ENCODE measurements at regions not wholly inside any gene's neighbourhood (a gene's known extent, or its start where the extent isn't known, plus 50 kb on each side); places are given as distances from the start of the nearest gene placed in this dataset.

- no peak for DNase-seq (ENCODE audit: low read depth in 2 of 3, low spot score in 2 of 3)
Measured at GRCh38 chr6:25010902-25011625, 75.3 kb upstream of the RIPOR2 start.

DNA sequence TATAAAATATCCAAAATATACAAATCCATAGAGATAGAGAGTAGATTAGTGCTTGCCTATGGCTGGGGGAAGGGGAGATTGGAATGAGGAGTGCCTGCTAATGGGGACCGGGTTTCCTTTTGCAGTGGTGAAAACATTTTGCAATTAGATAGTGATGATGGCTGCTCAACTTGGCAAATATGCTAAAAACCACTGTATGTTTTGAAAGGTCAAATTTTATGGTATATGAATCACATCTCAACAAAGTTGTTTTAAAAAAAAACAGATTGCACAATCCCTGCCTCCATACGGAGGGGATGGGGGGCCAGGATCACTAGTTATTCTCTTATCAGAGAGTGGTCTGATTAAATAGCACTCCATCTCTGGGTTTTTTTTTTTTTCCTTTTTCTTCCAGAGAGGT is 76.9 kb upstream of the RIPOR2 start:
- no peak for DNase-seq (ENCODE audit: low read depth in 2 of 3, low spot score in 2 of 3)

- DNase-seq (ENCODE audit: low read depth in 2 of 3, low spot score in 2 of 3): no peak
Measured at GRCh38 chr6:25013246-25013645, 77.5 kb upstream of the RIPOR2 start.

DNA sequence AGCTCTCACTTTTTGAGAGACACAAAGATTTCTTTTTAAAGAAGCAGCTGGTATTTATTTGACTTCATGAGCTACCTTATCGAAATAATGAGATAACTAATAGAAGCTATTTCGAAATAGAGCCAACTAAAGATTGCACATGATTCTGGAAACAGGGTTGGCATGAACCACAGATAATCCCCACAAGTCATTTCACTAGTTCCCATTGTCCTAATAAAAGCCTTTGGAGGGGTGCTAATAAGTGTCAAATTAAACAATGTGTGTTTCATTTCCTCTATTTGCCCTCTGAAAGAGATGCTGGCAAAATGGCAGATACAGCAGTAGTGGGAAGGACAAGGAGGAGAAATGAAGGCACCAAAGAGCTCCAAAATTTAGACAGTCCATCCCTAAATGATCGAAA is 78.6 kb upstream of the RIPOR2 start:
- DNase-seq (ENCODE audit: low read depth in 2 of 3, low spot score in 2 of 3): no peak

- peak; percentile 51 to 82 (median 58) for DNase-seq (ENCODE audit: low read depth in 2 of 3, low spot score in 2 of 3)
Measured at GRCh38 chr6:25014791-25015560, 79.2 kb upstream of the RIPOR2 start.

GRCh38 chr6:25016014-25016720 is 80.4 kb upstream of the RIPOR2 start:
- DNase-seq (ENCODE audit: low read depth in 2 of 3, low spot score in 2 of 3): peak in 1 of 3 donors; percentile 44

DNA sequence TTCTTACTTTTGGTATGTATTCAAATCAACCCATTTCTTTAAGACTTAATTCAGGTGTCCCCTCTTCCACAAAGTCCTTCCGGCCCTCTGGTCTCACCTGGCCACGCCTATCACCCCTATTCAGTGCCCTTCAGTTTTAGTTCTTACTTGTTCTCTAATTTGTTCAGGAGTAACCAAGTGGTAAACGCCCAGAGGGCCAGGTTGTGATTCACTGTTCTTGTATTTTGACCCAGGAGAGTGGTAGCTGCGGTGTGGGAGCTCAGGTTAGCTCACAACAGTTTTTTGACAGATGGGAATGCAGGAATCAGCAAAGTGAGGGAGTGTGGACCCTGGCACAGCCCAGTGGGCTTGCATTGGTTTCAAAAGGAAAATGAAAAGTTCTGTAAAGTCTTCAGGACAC is 81.7 kb upstream of the RIPOR2 start:
- no peak for DNase-seq (ENCODE audit: low read depth in 2 of 3, low spot score in 2 of 3)

DNA sequence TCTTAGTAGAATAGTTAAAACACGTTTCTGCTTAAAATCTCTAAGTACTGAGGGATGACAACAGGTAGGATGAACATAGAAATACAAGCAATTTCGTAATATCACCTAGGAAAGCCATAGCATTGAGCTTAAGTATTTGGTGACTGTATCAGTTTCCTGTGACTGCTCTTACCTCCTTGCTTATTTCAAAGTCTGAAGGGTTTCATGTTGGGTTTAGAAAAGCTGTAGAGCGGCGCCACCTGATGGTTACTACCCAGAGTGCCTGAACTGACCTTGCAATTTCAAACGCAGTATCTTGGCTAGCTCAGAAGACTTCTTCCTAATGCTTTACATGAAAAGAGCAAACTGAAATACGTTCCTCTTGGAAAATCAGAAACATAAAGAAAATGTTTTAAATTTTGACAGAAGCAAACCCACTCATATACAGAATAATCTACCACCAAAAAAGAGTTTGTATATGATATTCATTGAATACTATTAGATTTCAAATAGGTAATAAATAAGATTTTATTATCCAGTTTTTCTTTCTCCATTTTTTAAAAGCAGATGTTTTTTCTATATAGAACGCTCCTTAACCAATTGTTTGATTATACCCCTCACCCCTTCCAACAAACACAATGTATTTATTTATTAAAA is 82.3 kb upstream of the RIPOR2 start:
- DNase-seq (ENCODE audit: low read depth in 2 of 3, low spot score in 2 of 3): peak; percentile 67 to 82 (median 75)

GRCh38 chr6:25018568-25018954 is 82.8 kb upstream of the RIPOR2 start:
- no peak for DNase-seq (ENCODE audit: low read depth in 2 of 3, low spot score in 2 of 3)

- no peak for DNase-seq (ENCODE audit: low read depth in 2 of 3, low spot score in 2 of 3)
Measured at GRCh38 chr6:25022140-25022553, 86.4 kb upstream of the RIPOR2 start.

DNA sequence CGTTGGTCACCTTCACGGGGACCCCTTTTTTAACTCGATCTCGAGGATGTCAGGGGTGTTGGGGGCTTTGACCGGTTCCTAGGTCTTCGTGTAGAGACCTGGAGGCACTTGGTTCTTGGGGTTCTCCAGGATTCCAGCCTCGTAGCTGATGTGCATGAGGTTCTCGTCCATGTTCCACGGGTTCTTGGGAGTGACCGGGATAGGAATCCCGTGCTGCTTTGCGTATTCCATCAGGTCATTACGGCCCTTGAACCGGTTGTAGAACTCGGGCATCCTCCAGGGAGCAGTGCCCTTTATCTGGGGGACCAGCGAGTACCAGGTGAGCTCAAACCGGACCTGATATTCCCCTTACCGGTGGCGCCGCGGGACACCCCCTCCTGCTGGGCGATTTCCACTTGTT is 88.0 kb upstream of the RIPOR2 start:
- DNase-seq (ENCODE audit: low read depth in 2 of 3, low spot score in 2 of 3): no peak

DNA sequence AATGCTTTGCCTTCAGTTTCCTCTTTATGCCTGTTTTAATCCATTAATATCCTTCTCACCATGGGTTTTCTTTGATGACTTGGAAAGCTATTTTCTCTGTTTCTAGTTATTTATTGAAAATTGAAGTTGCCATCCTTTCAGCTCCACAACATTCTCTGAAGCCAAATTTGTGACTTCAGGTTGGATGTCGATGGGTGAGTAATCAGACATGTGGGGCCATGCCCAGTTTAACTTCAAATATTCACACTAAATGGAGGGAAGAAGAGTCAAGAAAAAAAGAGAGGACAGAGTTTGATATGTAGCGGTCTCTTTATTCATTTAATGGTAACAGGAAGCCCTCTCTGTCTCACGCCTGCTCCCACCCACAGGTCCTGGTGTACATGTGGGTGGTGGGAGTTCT is 89.1 kb upstream of the RIPOR2 start:
- DNase-seq (ENCODE audit: low read depth in 2 of 3, low spot score in 2 of 3): no peak

- no peak for DNase-seq (ENCODE audit: low read depth in 2 of 3, low spot score in 2 of 3)
Measured at GRCh38 chr6:25025248-25025918, 89.6 kb upstream of the RIPOR2 start.

GRCh38 chr6:25025919-25026301 is 90.2 kb upstream of the RIPOR2 start:
- DNase-seq (ENCODE audit: low read depth in 2 of 3, low spot score in 2 of 3): no peak

- DNase-seq (ENCODE audit: low read depth in 2 of 3, low spot score in 2 of 3): no peak
Measured at GRCh38 chr6:25026723-25027122, 91.0 kb upstream of the RIPOR2 start.

- DNase-seq (ENCODE audit: low read depth in 2 of 3, low spot score in 2 of 3): peak in 2 of 3 donors; percentile 49 to 61
Measured at GRCh38 chr6:25027221-25027916, 91.6 kb upstream of the RIPOR2 start.

DNA sequence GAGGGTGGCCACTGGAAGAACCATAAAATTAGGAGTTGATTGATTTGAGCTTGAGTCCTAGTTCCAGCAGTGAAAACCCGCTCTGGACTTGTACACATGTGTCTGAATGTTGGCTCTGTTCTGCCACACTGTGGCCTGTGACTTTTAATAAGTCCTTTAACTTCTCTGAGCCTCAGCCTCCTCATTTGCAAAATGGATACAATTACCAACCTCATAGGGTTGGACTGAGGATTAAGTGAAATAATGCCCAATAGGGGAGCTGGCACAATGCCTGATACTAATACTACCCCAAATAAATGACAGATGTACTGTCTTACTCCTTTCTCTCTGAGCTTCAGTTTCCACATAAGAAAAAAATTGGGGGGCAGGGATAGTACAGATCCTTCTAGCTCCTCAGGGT is 92.6 kb upstream of the RIPOR2 start:
- DNase-seq (ENCODE audit: low read depth in 2 of 3, low spot score in 2 of 3): no peak

GRCh38 chr6:25032934-25033333 is 97.2 kb upstream of the RIPOR2 start:
- DNase-seq (ENCODE audit: low read depth in 2 of 3, low spot score in 2 of 3): no peak

- no peak for DNase-seq (ENCODE audit: low read depth in 2 of 3, low spot score in 2 of 3)
Measured at GRCh38 chr6:25034431-25034921, 98.7 kb upstream of the RIPOR2 start.

DNA sequence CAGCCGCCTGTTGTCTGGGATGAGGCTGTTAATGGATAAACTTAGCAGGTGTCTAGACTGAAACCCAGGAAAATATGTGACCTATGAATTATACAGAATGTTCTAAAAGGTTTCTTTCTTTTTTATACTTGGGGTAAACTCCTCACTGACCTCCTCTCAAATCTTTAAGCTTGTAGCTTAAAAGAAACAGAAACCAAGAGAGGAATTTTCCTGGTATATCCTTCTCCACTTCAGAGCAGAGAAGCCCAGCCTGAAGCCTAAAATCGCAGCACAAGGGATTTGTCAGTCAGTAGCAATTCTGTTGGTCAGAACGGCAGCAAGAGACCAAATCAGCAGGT is 99.4 kb upstream of the RIPOR2 start:
- no peak for DNase-seq (ENCODE audit: low read depth in 2 of 3, low spot score in 2 of 3)

Measured in hematopoietic multipotent progenitor cell (in vitro differentiated cells).